Right renal pelvis (tissue), 4 donors: ENCODE measurements at regions not wholly inside any gene's neighbourhood (a gene's known extent, or its start where the extent isn't known, plus 50 kb on each side); places are given as distances from the start of the nearest gene placed in this dataset.
"Not testable (repeated sequence)": the region's sequence is repeated elsewhere in the genome, so short reads cannot be mapped to it uniquely, and the experiment has no call there.

ENCODE experiments used
- DNase-seq, 4 donors: peaks; one replicate each; pipeline ENCODE4 v3.0.0-alpha.2; 2013; ENCODE audit warnings: low read depth in 4 of 4, low spot score in 3 of 4, missing footprints in 1 of 4

GRCh38 chr2:132317026-132317680 is 99.5 kb upstream of the GPR39 start:
- DNase-seq, result not testable (repeated sequence)

- DNase-seq, result not testable (repeated sequence)
These were observed 98.1 kb upstream of the GPR39 start for GRCh38 chr2:132318481-132318880.

GRCh38 chr2:132324005-132324404 is 92.6 kb upstream of the GPR39 start:
- not testable (repeated sequence) for DNase-seq

- not testable (repeated sequence) for DNase-seq
These were observed 84.1 kb upstream of the GPR39 start for GRCh38 chr2:132332345-132333033.

GRCh38 chr2:132337135-132337534 is 79.5 kb upstream of the GPR39 start:
- DNase-seq, result not testable (repeated sequence)

GRCh38 chr2:132337844-132338243 is 78.8 kb upstream of the GPR39 start:
- not testable (repeated sequence) for DNase-seq

GRCh38 chr2:132347041-132347780 is 69.4 kb upstream of the GPR39 start:
- DNase-seq, result peak in 3 of 4 donors; percentile 53 to 62 (median 60)

- DNase-seq, result peak in 2 of 4 donors; percentile 34 to 51
These were observed 67.4 kb upstream of the GPR39 start for GRCh38 chr2:132349092-132349687.

GRCh38 chr2:132351668-132352067 is 64.9 kb upstream of the GPR39 start:
- not testable (repeated sequence) for DNase-seq

- DNase-seq, result peak in 1 of 4 donors; percentile 42
These were observed 64.1 kb upstream of the GPR39 start for GRCh38 chr2:132352481-132353001.

GRCh38 chr2:132353380-132353779 is 63.2 kb upstream of the GPR39 start:
- not testable (repeated sequence) for DNase-seq

GRCh38 chr2:132360964-132361363 is 55.6 kb upstream of the GPR39 start:
- DNase-seq, result not testable (repeated sequence)

- DNase-seq, result not testable (repeated sequence)
These were observed 55.1 kb upstream of the GPR39 start for GRCh38 chr2:132361498-132361897.

- DNase-seq, result not testable (repeated sequence)
These were observed 53.3 kb upstream of the GPR39 start for GRCh38 chr2:132363352-132363751.

- DNase-seq, result not testable (repeated sequence)
These were observed 50.6 kb upstream of the GPR39 start for GRCh38 chr2:132365963-132366362.

GRCh38 chr2:132366421-132367180 is 50.0 kb upstream of the GPR39 start:
- DNase-seq, result no peak
